ENCODE measurements at regions not wholly inside any gene's neighbourhood (a gene's known extent, or its start where the extent isn't known, plus 50 kb on each side); places are given as distances from the start of the nearest gene placed in this dataset.

GRCh38 chr10:28200775-28201174 is 102.1 kb downstream of the MPP7 start:
- TF ChIP-seq CTCF (IDR thresholded peaks at IDR 0.05), result no peak
- no peak for TF ChIP-seq POLR2A (IDR thresholded peaks at IDR 0.05)
- no peak for TF ChIP-seq POLR2AphosphoS5 (IDR thresholded peaks at IDR 0.05)
- TF ChIP-seq EP300 (IDR thresholded peaks at IDR 0.05), result no peak
